Smooth muscle cell (in vitro differentiated cells): ENCODE measurements at regions not wholly inside any gene's neighbourhood (a gene's known extent, or its start where the extent isn't known, plus 50 kb on each side); places are given as distances from the start of the nearest gene placed in this dataset.
"Not testable (repeated sequence)": the region's sequence is repeated elsewhere in the genome, so short reads cannot be mapped to it uniquely, and the experiment has no call there.

Source experiments
- DNase-seq: peaks from one replicate; lab custom pipeline; 2025; ENCODE audit not compliant: unreplicated experiment; lab: John Stamatoyannopoulos, UW
- H2AFZ ChIP-seq: fragments of 200-600 bp; sonication (generic); 2 replicates; pipeline ENCODE4 v1.6.0; 2016; ENCODE audit warnings: antibody characterized with exemption, low read depth, mild to moderate bottlenecking
- H3F3A ChIP-seq: fragments of 200-600 bp; sonication (generic); 2 replicates; pipeline ENCODE4 v1.6.0; 2017; ENCODE audit warnings: antibody characterized with exemption, low read depth
- H3K27ac ChIP-seq: fragments of 200-600 bp; sonication (generic); 2 replicates; pipeline ENCODE4 v1.5.1; 2016; ENCODE audit warnings: low read depth, mild to moderate bottlenecking
- H3K27me3 ChIP-seq: fragments of 200-600 bp; sonication (generic); 2 replicates; pipeline ENCODE4 v1.6.1; 2016; ENCODE audit warnings: low read depth, mild to moderate bottlenecking
- H3K36me3 ChIP-seq: fragments of 200-600 bp; sonication (generic); 2 replicates; pipeline ENCODE4 v1.5.1; 2016; ENCODE audit warnings: low read depth
- H3K4me1 ChIP-seq: fragments of 200-600 bp; sonication (generic); 2 replicates; pipeline ENCODE4 v1.5.1; 2016; ENCODE audit warnings: low read depth
- H3K4me2 ChIP-seq: fragments of 200-600 bp; sonication (generic); 2 replicates; pipeline ENCODE4 v1.6.0; 2016; ENCODE audit warnings: mild to moderate bottlenecking
- H3K4me3 ChIP-seq: fragments of 200-600 bp; sonication (generic); 2 replicates; pipeline ENCODE4 v1.5.1; 2016; ENCODE audit warnings: mild to moderate bottlenecking
- H3K79me2 ChIP-seq: fragments of 200-600 bp; sonication (generic); 2 replicates; pipeline ENCODE4 v1.6.0; 2016; ENCODE audit warnings: low read depth, mild to moderate bottlenecking
- H3K9ac ChIP-seq: fragments of 200-600 bp; sonication (generic); 2 replicates; pipeline ENCODE4 v1.6.0; 2016; ENCODE audit warnings: low read depth
- H3K9me3 ChIP-seq: fragments of 200-600 bp; sonication (generic); replicated peaks from 2 replicates; pipeline ENCODE4 v1.5.1; 2016; ENCODE audit warnings: low read depth
- H4K20me1 ChIP-seq: fragments of 200-600 bp; sonication (generic); 2 replicates; pipeline ENCODE4 v1.6.0; 2016; ENCODE audit warnings: low read depth
- WGBS: methylation state at CpG from one replicate; pipeline ENCODE4 v1.1.7; 2016; ENCODE audit warnings: low lambda C conversion rate; 5-methylcytosine and 5-hydroxymethylcytosine counted together
- TF ChIP-seq, protein P1 (sequence below): fragments of 200-600 bp; sonication (generic); IDR thresholded peaks from 2 replicates; pipeline ENCODE4 v1.5.1; 2017; ENCODE audit warnings: borderline replicate concordance, mild to moderate bottlenecking, antibody characterized with exemption; ENCODE audit not compliant: insufficient read depth, poor library complexity, severe bottlenecking

DNA sequence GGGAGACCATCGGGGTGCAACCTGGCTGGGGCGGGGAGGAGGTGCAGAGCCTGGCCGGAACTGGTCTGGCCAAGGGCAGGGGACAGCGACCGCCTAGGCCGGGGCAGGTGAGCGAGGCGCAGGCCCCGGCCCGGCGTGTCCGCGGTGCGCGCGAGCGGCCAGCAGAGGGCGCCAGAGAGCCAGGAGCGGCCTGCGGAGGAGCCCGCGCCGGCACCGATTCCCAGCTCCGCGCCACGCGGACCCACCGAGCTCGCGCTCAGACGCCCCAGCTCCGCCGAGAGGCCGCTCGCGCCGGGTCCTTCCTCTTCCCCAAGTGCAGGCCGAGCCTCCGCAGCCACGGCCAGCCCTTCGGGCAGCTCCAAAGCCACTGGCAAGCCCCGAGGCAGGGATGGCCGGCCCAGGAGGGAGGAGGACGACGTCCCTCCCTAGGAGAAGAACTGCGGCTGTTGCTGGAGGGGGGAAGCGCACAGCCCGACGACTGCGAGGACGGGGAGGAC is 128.9 kb upstream of the HMX1 start:
- TF ChIP-seq, protein P1, sequence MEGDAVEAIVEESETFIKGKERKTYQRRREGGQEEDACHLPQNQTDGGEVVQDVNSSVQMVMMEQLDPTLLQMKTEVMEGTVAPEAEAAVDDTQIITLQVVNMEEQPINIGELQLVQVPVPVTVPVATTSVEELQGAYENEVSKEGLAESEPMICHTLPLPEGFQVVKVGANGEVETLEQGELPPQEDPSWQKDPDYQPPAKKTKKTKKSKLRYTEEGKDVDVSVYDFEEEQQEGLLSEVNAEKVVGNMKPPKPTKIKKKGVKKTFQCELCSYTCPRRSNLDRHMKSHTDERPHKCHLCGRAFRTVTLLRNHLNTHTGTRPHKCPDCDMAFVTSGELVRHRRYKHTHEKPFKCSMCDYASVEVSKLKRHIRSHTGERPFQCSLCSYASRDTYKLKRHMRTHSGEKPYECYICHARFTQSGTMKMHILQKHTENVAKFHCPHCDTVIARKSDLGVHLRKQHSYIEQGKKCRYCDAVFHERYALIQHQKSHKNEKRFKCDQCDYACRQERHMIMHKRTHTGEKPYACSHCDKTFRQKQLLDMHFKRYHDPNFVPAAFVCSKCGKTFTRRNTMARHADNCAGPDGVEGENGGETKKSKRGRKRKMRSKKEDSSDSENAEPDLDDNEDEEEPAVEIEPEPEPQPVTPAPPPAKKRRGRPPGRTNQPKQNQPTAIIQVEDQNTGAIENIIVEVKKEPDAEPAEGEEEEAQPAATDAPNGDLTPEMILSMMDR, result peak; percentile 57
- not testable (repeated sequence) for H4K20me1 ChIP-seq, H3K27ac ChIP-seq, H3K9me3 ChIP-seq, H3K27me3 ChIP-seq, H3K4me1 ChIP-seq, H3K9ac ChIP-seq, H3F3A ChIP-seq, DNase-seq, H3K36me3 ChIP-seq, H3K79me2 ChIP-seq
- peak overlapping the region; percentile 38 for H3K4me3 ChIP-seq
- H2AFZ ChIP-seq, result peak overlapping the region; percentile 84
- WGBS, result 29% methylated on average over 37 of the region's 52 CpGs
- H3K4me2 ChIP-seq, result peak overlapping the region; percentile 83

DNA sequence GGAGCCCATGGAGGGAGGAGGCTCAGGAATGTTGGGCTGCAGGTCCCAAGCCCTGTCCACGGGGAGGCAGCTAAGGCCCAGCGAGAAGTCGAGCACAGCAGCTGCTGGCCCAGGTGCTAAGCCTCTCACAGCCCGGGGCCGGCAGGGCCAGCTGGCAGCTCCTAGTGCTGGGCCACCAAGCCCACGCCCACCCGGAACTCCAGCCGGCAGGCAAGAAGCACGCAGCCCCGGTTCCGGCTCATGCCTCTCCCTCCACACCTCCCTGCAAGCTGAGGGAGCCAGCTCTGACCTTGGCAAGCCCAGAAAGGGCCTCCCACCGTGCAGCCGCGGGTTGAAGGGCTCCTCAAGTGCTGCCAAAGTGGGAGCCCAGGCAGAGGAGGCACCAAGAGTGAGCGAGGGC is 121.3 kb upstream of the HMX1 start:
- not testable (repeated sequence) for H3K4me2 ChIP-seq, H3K9me3 ChIP-seq, H3K36me3 ChIP-seq, H3K9ac ChIP-seq, H4K20me1 ChIP-seq, H3K27ac ChIP-seq, DNase-seq, H3K4me3 ChIP-seq, H3K79me2 ChIP-seq, H2AFZ ChIP-seq, H3K27me3 ChIP-seq, H3F3A ChIP-seq, H3K4me1 ChIP-seq
- WGBS, result 83% methylated on average over 15 of the region's 15 CpGs

DNA sequence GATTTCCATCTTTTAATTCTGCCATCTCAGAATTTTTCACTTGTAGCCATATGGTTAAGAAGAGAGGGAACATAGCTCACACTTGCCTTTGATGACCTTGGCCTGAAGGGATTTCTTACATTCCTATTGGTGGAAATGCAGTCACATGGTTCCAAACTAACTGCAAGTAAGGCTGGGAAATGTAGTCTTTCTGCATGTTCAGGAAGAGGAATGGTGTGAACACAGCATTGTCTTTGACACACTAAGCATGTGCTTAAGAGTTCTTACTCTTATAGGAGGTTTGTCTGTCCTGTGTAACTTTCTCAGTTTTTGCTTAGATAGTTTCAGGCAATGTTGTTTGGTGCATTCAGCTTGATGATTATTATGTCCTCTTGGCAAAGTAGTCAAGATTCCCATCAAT is 119.8 kb upstream of the HMX1 start:
- not testable (repeated sequence) for DNase-seq, H3F3A ChIP-seq, H3K4me1 ChIP-seq, H3K4me3 ChIP-seq, H3K27me3 ChIP-seq, H3K4me2 ChIP-seq, H3K36me3 ChIP-seq, H3K27ac ChIP-seq, H3K9ac ChIP-seq, H2AFZ ChIP-seq, H3K79me2 ChIP-seq, H3K9me3 ChIP-seq, H4K20me1 ChIP-seq

GRCh38 chr4:8990341-8990740 is 118.7 kb upstream of the HMX1 start:
- not testable (repeated sequence) for H3F3A ChIP-seq, DNase-seq, H3K27me3 ChIP-seq, H3K36me3 ChIP-seq, H4K20me1 ChIP-seq, H3K27ac ChIP-seq, H3K9me3 ChIP-seq, H2AFZ ChIP-seq, H3K79me2 ChIP-seq, H3K4me3 ChIP-seq, H3K4me2 ChIP-seq, H3K4me1 ChIP-seq, H3K9ac ChIP-seq
- WGBS, result 88% methylated on average over 14 of the region's 18 CpGs

DNA sequence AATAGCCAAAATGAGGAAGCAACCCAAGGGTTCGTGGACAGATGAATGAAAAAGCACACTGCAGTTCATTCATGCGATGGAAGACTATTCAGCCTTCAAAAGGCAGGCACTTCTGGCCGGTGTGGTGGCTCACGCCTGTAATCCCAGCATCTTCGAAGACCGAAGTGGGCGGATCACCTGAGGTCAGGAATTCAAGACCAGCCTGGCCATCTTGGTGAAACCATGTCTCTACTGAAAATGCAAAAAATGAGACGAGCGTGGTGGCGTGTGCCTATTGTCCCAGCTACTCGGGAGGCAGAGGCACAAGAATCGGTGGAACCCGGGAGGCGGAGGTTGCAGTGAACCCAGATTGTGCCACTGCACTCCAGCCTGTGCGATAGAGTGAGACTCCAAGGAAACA is 114.1 kb upstream of the HMX1 start:
- H3K9me3 ChIP-seq, H3K79me2 ChIP-seq, DNase-seq, H3K9ac ChIP-seq, H3K4me3 ChIP-seq, H3F3A ChIP-seq, H3K27ac ChIP-seq, H4K20me1 ChIP-seq, H3K36me3 ChIP-seq, H2AFZ ChIP-seq, H3K4me1 ChIP-seq, H3K4me2 ChIP-seq, H3K27me3 ChIP-seq: not testable (repeated sequence)
- 93% methylated on average over 15 of the region's 15 CpGs for WGBS

DNA sequence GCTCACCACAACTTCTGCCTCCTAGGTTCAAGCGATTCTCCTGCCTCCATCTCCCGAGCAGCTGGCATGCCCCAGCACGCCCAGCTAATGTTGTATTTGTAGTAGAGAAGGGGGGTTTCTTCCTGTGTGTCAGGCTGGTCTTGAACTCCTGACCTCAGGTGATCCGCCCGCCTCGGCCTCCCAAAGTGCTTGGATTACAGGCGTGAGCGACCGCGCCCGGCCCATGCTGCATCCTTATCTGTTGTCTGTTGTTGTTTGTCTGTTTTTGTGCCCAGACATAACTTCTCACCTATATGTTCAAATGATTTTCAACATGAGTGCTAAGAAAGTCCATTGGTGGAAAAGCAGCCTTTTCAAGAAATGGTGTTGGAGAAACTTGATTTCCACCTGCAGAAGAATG is 113.0 kb upstream of the HMX1 start:
- 85% methylated on average over 11 of the region's 11 CpGs for whole genome bisulfite sequencing

DNA sequence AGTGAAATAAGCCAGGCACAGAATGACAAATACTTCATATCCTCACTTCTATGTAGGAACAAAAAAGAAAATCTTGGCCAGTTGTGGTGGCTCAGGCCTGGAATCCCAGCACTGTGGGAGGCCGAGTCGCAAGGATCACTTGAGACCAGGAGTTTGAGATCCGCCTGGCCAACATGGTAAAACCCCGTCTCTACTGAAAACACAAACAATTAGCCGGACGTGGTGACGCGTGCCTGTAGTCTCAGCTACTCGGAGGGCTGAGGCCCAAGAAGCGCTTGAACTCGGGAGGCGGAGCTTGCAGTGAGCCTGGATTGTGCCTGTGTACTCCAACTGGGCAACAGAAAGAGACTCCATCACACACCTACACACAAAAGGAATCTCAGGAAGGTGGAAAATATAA is 112.3 kb upstream of the HMX1 start:
- not testable (repeated sequence) for H3F3A ChIP-seq, H3K27me3 ChIP-seq, H3K4me1 ChIP-seq, H3K9ac ChIP-seq, DNase-seq, H3K27ac ChIP-seq, H3K36me3 ChIP-seq, H2AFZ ChIP-seq, H3K4me2 ChIP-seq, H3K9me3 ChIP-seq, H3K4me3 ChIP-seq, H4K20me1 ChIP-seq, H3K79me2 ChIP-seq
- 92% methylated on average over 12 of the region's 12 CpGs for WGBS

More for the DNA sequence above, 113.0 kb upstream of the HMX1 start:
- H3K27ac ChIP-seq, H3K36me3 ChIP-seq, H3K9ac ChIP-seq, H3F3A ChIP-seq, H3K27me3 ChIP-seq, H2AFZ ChIP-seq, H3K4me2 ChIP-seq, H3K9me3 ChIP-seq, DNase-seq, H3K4me3 ChIP-seq, H3K4me1 ChIP-seq, H3K79me2 ChIP-seq, H4K20me1 ChIP-seq: not testable (repeated sequence)

- H3K4me3 ChIP-seq, H3F3A ChIP-seq, H3K9me3 ChIP-seq, H3K4me1 ChIP-seq, H4K20me1 ChIP-seq, H3K27ac ChIP-seq, H3K9ac ChIP-seq, H3K36me3 ChIP-seq, H3K27me3 ChIP-seq, H2AFZ ChIP-seq, H3K79me2 ChIP-seq, H3K4me2 ChIP-seq, DNase-seq: not testable (repeated sequence)
- 81% methylated on average over 24 of the region's 24 CpGs for WGBS
Measured at GRCh38 chr4:8976466-8977128, 105.0 kb upstream of the HMX1 start.
